IMR-90 (cell line): ENCODE measurements at regions not wholly inside any gene's neighbourhood (a gene's known extent, or its start where the extent isn't known, plus 50 kb on each side); places are given as distances from the start of the nearest gene placed in this dataset.
"Not testable (repeated sequence)": the region's sequence is repeated elsewhere in the genome, so short reads cannot be mapped to it uniquely, and the experiment has no call there.

Experiments used
- ATAC-seq: fragments of 200-7000 bp; cut with Tn5 transposase; 2 replicates; pipeline ENCODE4 v1.9.1; 2020; ENCODE audit warnings: low read depth, mild to moderate bottlenecking, moderate library complexity
- BruUV-seq: library from RNA; stranded (reverse); fragments of 400-500 nt; replicated peaks from 2 replicates; lab custom pipeline; 2021; lab: Mats Ljungman, UMichigan
- CTCF ChIA-PET: fragments of 300-600 bp; formaldehyde crosslinking; extraction: SDS; loops from one replicate; lab custom pipeline; 2021; ENCODE audit warnings: antibody characterized with exemption; lab: Yijun Ruan, JAX
- POLR2A ChIA-PET: fragments of 300-600 bp; sonication (Branson Sonifier 250); formaldehyde crosslinking; loops from one replicate; lab custom pipeline; 2022; ENCODE audit warnings: antibody characterized with exemption; ENCODE audit not compliant: unreplicated experiment; lab: Charles Lee
- DNase-seq: peaks from one replicate; pipeline ENCODE4 v3.0.0; 2013
- H2AFZ ChIP-seq: replicated peaks from 2 replicates; pipeline ENCODE3; 2013; ENCODE audit warnings: low read length, mild to moderate bottlenecking; ENCODE audit not compliant: poor library complexity
- H2AK5ac ChIP-seq: 2 replicates; pipeline ENCODE4 v1.6.1; 2013; ENCODE audit warnings: low read depth, low read length, inconsistent platforms
- H2AK9ac ChIP-seq: replicated peaks from 2 replicates; pipeline ENCODE3; 2013; ENCODE audit warnings: mild to moderate bottlenecking, low read depth, low read length, moderate library complexity; ENCODE audit not compliant: poor library complexity
- H2BK120ac ChIP-seq: 2 replicates; pipeline ENCODE4 v1.6.1; 2013; ENCODE audit warnings: low read depth, low read length, inconsistent platforms
- H2BK15ac ChIP-seq: 3 replicates; pipeline ENCODE4 v1.6.1; 2013; ENCODE audit warnings: low read depth, low read length, inconsistent platforms
- H2BK20ac ChIP-seq: 2 replicates; pipeline ENCODE4 v1.6.1; 2013; ENCODE audit warnings: low read depth, mild to moderate bottlenecking, inconsistent platforms, low read length, moderate library complexity
- H2BK5ac ChIP-seq: 2 replicates; pipeline ENCODE4 v1.6.1; 2013; ENCODE audit warnings: mild to moderate bottlenecking, low read depth, low read length, inconsistent platforms; ENCODE audit not compliant: poor library complexity, severe bottlenecking
- H3K14ac ChIP-seq: replicated peaks from 2 replicates; pipeline ENCODE4 v1.6.1; 2013; ENCODE audit warnings: low read depth, low read length, inconsistent platforms
- H3K18ac ChIP-seq: 2 replicates; pipeline ENCODE4 v1.6.1; 2013; ENCODE audit warnings: low read depth, low read length, control low read depth
- H3K23ac ChIP-seq: 2 replicates; pipeline ENCODE4 v1.6.1; 2013; ENCODE audit warnings: low read depth, low read length, inconsistent platforms
- H3K27ac ChIP-seq: 2 replicates; pipeline ENCODE4 v1.5.1; 2013; ENCODE audit warnings: mild to moderate bottlenecking, control low read depth, low read length; ENCODE audit not compliant: insufficient read depth
- H3K27me3 ChIP-seq: 2 replicates; pipeline ENCODE4 v1.6.1; 2013; ENCODE audit warnings: low read length; ENCODE audit not compliant: control insufficient read depth, insufficient read depth
- H3K36me3 ChIP-seq: 2 replicates; pipeline ENCODE4 v1.6.1; 2013; ENCODE audit warnings: low read length, mixed read lengths; ENCODE audit not compliant: control insufficient read depth, insufficient read depth
- H3K4ac ChIP-seq: 2 replicates; pipeline ENCODE4 v1.6.1; 2013; ENCODE audit warnings: low read depth, low read length, inconsistent platforms
- H3K4me1 ChIP-seq: 2 replicates; pipeline ENCODE4 v1.6.1; 2013; ENCODE audit warnings: low read length, mixed read lengths; ENCODE audit not compliant: control insufficient read depth, insufficient read depth
- H3K4me2 ChIP-seq: 2 replicates; pipeline ENCODE4 v1.6.1; 2013; ENCODE audit warnings: low read depth, mild to moderate bottlenecking, control low read depth, low read length, moderate library complexity
- H3K4me3 ChIP-seq: 2 replicates; pipeline ENCODE4 v1.5.1; 2013; ENCODE audit warnings: low read depth, mild to moderate bottlenecking, control low read depth, low read length, moderate library complexity; ENCODE audit not compliant: insufficient read depth
- H3K56ac ChIP-seq: 2 replicates; pipeline ENCODE4 v1.6.1; 2013; ENCODE audit warnings: low read length, inconsistent platforms; ENCODE audit not compliant: insufficient read depth; ENCODE audit errors: extremely low read depth
- H3K79me1 ChIP-seq, 2 experiments: 2 replicates each; pipeline ENCODE4 v1.6.1; 2013; ENCODE audit warnings: low read length in 2 of 2, inconsistent platforms in 1 of 2, low read depth in 1 of 2
- H3K9ac ChIP-seq: 2 replicates; pipeline ENCODE4 v1.6.1; 2013; ENCODE audit warnings: low read depth, low read length, control low read depth
- H3K9me1 ChIP-seq: 2 replicates; pipeline ENCODE4 v1.6.1; 2013; ENCODE audit warnings: low read length, inconsistent platforms; ENCODE audit not compliant: insufficient read depth
- H3K9me3 ChIP-seq: 2 replicates; pipeline ENCODE4 v1.6.1; 2013; ENCODE audit warnings: low read length; ENCODE audit not compliant: control insufficient read depth, insufficient read depth
- H4K20me1 ChIP-seq: 2 replicates; pipeline ENCODE4 v1.6.1; 2013; ENCODE audit warnings: low read length, inconsistent platforms; ENCODE audit not compliant: insufficient read depth
- H4K5ac ChIP-seq: 2 replicates; pipeline ENCODE4 v1.6.1; 2013; ENCODE audit warnings: mild to moderate bottlenecking, low read depth, low read length, control low read depth
- H4K8ac ChIP-seq, 2 experiments: 2 replicates each; pipeline ENCODE4 v1.6.1; 2013; ENCODE audit warnings: low read depth in 2 of 2, low read length in 2 of 2, control low read depth in 1 of 2, inconsistent platforms in 1 of 2
- H4K91ac ChIP-seq: 2 replicates; pipeline ENCODE4 v1.6.1; 2013; ENCODE audit warnings: low read depth, low read length, inconsistent platforms; ENCODE audit not compliant: insufficient read depth
- WGBS, 2 experiments: methylation state at CpG; one replicate each; pipeline versions ENCODE4 v1.1.5 to v1.1.7; 2013; ENCODE audit warnings: missing lambda C conversion rate in 2 of 2; ENCODE audit not compliant: insufficient read length in 1 of 2; ENCODE audit errors: extremely low coverage in 2 of 2; 5-methylcytosine and 5-hydroxymethylcytosine counted together
- dilution Hi-C: fragments of 300-500 bp; cut with HindIII; formaldehyde crosslinking; loops from one replicate; pipeline ENCODE4 v1.14.3; 2018; ENCODE audit warnings: low sequenced_read_pairs; ENCODE audit not compliant: unreplicated experiment
- in situ Hi-C: fragments of 300-500 bp; cut with MboI; formaldehyde crosslinking; loops from 3 replicates; pipeline ENCODE4 v1.14.3; 2019; ENCODE audit warnings: low sequenced_read_pairs, inconsistent platforms, mixed read lengths
- intact Hi-C: fragments of 100-400 bp; cut with micrococcal nuclease; formaldehyde crosslinking; loops from 2 replicates; pipeline ENCODE4 v1.10.0; 2022
- TF ChIP-seq, protein P1 (sequence below): conservative IDR thresholded peaks from 2 replicates; pipeline ENCODE4 v1.5.1; 2012; ENCODE audit warnings: mild to moderate bottlenecking, low read depth, low read length, improper control_type of control experiment

DNA sequence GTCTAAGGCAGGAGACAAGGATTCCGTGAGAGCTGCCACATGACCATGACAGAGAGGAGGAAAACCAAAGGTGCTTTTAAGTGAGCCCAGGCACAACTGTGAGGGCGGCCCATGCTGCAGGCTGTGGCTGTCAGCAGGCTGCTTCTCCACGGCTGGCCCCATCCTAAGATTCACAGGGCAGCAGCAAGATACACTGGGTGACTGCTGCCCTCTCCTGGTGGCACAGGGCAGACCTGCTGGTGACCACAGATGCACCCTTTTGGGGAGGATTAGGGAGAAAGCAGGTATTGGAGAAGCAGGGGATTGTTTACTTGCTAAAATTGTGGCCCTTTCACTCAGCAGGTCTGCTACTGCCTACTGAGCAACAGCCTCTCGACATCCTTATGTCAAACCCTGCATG, 125.4 kb upstream of the ALDH3B2 start:
- H3K4me2 ChIP-seq, POLR2A ChIA-PET, H2BK5ac ChIP-seq, H3K9me1 ChIP-seq, H3K18ac ChIP-seq, H3K4me1 ChIP-seq, H3K56ac ChIP-seq, H2AK9ac ChIP-seq, H4K8ac ChIP-seq, H3K4me3 ChIP-seq, ATAC-seq, H3K27ac ChIP-seq, in situ Hi-C loops, H3K27me3 ChIP-seq, H3K4ac ChIP-seq, H4K5ac ChIP-seq, H2AK5ac ChIP-seq, H2BK120ac ChIP-seq, H3K23ac ChIP-seq, H3K36me3 ChIP-seq, H4K91ac ChIP-seq, H3K9ac ChIP-seq, H3K14ac ChIP-seq, H3K79me1 ChIP-seq, H3K9me3 ChIP-seq, dilution Hi-C loops, H4K20me1 ChIP-seq, H2AFZ ChIP-seq, H2BK15ac ChIP-seq, CTCF ChIA-PET, H2BK20ac ChIP-seq, BruUV-seq, DNase-seq: not testable (repeated sequence)
- intact Hi-C loops: loop anchor here (10.0 kb wide), 1 partner anchor 155 kb away; no protein-coding TSS in a partner anchor
- 33% methylated on average over 1 of the region's 4 CpGs; no CpG with 5 or more reads in 1 of the 2 experiments for WGBS, 2 experiments
- TF ChIP-seq, protein P1, sequence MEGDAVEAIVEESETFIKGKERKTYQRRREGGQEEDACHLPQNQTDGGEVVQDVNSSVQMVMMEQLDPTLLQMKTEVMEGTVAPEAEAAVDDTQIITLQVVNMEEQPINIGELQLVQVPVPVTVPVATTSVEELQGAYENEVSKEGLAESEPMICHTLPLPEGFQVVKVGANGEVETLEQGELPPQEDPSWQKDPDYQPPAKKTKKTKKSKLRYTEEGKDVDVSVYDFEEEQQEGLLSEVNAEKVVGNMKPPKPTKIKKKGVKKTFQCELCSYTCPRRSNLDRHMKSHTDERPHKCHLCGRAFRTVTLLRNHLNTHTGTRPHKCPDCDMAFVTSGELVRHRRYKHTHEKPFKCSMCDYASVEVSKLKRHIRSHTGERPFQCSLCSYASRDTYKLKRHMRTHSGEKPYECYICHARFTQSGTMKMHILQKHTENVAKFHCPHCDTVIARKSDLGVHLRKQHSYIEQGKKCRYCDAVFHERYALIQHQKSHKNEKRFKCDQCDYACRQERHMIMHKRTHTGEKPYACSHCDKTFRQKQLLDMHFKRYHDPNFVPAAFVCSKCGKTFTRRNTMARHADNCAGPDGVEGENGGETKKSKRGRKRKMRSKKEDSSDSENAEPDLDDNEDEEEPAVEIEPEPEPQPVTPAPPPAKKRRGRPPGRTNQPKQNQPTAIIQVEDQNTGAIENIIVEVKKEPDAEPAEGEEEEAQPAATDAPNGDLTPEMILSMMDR: peak; percentile 27; the same call in 1 of the 2 replicates

DNA sequence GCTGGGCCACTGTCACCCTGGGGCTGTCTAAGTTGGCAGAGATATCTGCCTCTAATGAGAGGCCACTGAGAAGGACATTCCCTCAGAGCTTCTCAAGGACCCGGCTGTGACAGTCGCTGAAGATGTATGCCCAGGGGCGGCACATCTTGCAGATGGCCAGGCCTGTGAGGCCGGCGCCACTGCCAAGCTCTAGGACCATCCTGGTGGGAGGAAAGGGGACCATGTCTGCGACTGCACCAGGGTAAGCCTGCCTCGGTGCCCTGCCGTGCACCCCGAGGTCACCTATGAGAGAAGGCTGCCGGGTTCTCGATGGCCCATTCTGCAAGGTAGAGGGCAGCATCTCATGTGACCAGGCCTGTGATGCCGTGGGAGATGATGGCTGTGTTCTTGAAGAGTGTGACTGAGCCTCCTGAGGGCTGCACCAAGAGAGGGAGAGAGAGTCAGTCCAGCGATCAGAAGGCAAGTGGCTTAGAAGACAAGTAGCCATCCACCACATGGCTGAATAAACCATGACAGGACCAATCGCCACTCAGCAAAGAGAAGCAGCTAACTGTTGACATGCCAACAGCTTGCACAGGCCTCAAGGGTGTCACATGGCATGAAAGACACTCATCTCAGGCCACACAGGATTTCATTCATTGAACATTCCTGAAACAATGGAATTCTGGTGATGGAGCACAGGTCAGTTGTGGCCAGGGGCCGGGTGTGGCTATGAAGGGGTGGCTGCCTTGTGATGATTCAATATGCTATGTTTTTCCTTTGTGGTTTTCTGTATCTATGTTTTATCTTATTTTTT, 123.5 kb upstream of the ALDH3B2 start:
- H2AK5ac ChIP-seq, H2BK15ac ChIP-seq, H4K91ac ChIP-seq, H3K18ac ChIP-seq, H3K56ac ChIP-seq, H3K36me3 ChIP-seq, H3K4me1 ChIP-seq, H4K5ac ChIP-seq, H2BK20ac ChIP-seq, H4K8ac ChIP-seq, H4K20me1 ChIP-seq, BruUV-seq, H3K27ac ChIP-seq, in situ Hi-C loops, POLR2A ChIA-PET, H3K4me3 ChIP-seq, H3K9ac ChIP-seq, H2AK9ac ChIP-seq, H2BK120ac ChIP-seq, dilution Hi-C loops, H3K27me3 ChIP-seq, H3K9me1 ChIP-seq, H3K4ac ChIP-seq, H3K79me1 ChIP-seq, H3K9me3 ChIP-seq, H2AFZ ChIP-seq, ATAC-seq, H3K14ac ChIP-seq, H2BK5ac ChIP-seq, H3K23ac ChIP-seq, H3K4me2 ChIP-seq: not testable (repeated sequence)
- DNase-seq: peak; percentile 34
- CTCF ChIA-PET: interaction anchor here (0.7 kb wide), 1 partner anchor 226 kb away, joined by 3 read pairs; no protein-coding TSS in a partner anchor
- WGBS, 2 experiments: 79% methylated on average over 5 of the region's 15 CpGs; no CpG with 5 or more reads in 1 of the 2 experiments
- intact Hi-C loops: loop anchor here (10.0 kb wide), 1 partner anchor 153 kb away; no protein-coding TSS in a partner anchor
